NCI-H2227 (cell line): ENCODE measurements at regions not wholly inside any gene's neighbourhood (a gene's known extent, or its start where the extent isn't known, plus 50 kb on each side); places are given as distances from the start of the nearest gene placed in this dataset.
"Not testable (repeated sequence)": the region's sequence is repeated elsewhere in the genome, so short reads cannot be mapped to it uniquely, and the experiment has no call there.

Source experiments
- DNase-seq: peaks from one replicate; lab custom pipeline; 2025; ENCODE audit not compliant: unreplicated experiment; lab: John Stamatoyannopoulos, UW

- DNase-seq: not testable (repeated sequence)
Observed at GRCh38 chr3:13228169-13228568, 154.9 kb upstream of the IQSEC1 start.

DNA sequence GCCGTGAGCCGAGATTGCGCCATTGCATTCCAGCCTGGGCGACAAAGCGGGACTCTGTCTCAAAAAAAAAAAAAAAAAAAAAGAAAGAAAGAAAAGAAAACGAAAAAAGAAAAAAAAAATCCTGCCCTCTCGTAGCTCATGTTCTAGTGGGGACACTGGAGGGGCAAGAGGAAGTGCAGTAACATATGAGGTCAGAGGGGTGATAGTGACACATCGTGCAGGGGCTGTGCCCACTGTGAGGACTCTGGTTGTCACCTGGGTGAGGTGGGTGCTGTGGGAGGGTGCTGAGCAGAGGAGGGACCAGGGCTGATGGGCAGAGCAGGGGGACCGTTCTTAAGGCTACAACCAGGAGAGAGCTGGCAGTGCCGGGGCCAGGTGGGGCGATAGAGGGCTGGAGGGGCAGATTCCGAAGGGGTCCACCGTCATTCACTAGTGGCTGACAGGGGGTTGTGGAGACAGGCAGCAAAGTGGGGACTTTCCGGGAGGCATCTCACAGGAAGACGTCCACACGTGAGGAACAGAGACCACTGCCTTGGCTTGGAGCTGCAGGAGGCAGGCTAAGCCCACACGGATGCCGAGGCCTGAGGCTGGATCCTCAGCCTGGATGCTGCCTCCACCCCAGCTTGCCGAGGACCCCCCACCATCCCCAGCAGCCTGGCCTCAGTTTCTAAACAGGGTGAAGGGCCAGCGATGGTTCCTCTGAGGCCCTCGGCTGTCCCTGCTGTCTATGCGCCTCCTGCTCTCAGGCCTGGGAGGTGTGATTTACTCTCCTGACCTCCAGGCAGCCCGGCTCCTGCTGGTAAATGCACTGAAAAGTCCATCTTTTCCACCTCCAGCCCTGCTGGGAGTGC lies 154.3 kb upstream of the IQSEC1 start:
- DNase-seq: no peak

- DNase-seq: no peak
Observed at GRCh38 chr3:13224967-13225366, 151.7 kb upstream of the IQSEC1 start.

- no peak for DNase-seq
Observed at GRCh38 chr3:13223574-13224237, 150.5 kb upstream of the IQSEC1 start.

DNA sequence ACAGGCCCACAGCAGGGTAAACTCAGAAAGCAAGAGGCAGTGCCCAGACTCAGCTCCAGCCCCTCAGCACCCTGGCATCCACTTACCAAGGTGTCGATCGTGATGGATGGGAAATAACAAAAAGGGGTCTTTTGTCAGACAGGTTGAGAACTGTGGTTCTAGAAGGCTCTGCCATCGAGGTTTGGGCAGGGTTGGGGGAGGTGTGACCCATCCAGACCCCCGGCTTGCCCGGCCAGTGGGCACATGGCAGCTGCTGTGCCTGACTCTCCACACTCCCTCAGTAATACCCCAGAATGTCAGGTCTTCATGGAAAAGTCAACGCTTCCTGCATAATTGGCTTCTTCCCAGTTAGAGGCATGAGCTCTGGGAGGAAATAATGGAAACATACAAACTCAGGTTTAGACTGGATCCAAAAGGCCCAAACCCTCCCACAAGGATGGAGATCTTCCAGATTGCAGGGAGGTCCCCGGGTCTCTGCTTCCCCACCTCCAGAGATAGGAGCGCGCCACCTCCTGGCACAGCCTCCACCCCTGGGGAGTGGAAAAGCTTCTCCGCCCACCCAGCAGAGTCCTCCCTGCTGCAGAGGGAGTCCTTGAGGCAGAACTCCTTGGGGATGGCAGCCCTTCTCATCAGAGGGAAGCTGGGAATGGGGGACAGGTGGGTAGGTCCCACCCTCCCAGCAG lies 149.8 kb upstream of the IQSEC1 start:
- no peak for DNase-seq

DNA sequence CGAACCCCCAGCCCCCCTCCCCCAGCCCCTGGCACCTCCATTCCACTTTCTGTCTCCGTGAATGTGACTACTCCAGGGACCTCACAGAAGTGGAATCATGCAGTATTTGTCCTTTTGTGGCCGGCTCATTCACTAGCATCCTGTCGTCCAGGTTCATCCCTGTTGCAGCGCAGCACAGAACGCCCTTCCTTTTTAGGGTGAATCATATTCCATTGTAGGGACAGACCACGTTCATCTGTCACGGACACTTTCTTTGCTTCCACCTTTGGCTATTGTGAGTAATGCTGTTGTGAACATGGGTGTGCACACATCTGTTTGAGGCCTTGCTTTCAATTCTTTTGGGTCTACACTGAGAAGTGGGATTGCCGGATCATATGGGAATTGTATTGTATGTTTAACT lies 148.9 kb upstream of the IQSEC1 start:
- no peak for DNase-seq

- no peak for DNase-seq
Observed at GRCh38 chr3:13221491-13222061, 148.3 kb upstream of the IQSEC1 start.

DNA sequence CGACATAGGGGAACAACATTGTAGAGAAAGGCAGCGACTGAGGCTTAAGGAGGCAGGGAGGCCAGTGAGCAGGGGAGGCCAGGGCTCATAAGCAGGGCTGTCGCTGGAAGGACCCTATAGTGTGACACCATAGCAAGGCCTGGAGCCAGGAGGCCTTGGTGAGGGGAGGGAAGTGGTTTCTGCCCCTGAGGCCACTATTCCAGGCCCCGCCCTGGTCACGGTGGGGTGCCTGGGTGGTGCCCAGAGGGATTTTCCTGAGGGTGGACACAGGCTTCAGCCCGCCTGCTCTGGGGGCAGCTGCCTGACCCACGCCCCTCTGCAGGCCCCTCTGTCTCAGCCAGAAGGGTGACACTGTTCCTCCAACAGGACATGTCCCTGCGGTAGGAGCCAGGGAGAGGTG lies 147.8 kb upstream of the IQSEC1 start:
- DNase-seq: no peak

DNA sequence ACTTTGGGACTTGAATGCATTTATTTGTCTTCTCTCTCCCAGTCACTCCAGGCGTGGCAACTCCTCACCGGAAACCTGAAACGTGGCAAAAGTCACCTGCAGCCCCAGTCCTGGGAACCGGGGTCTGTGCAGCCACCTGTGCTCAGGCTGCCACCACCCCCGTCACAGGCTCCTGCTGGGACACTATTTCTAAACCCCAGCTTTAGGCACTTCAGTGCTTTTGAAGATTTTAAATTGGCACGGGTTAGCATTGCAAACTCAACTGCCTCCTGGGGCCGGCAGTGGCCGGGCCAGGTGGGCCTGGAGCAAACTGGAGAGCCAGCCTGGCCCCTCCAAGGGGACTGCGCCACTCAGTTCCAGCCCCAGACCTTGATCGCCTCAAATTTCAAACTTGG lies 146.7 kb upstream of the IQSEC1 start:
- DNase-seq: no peak

DNA sequence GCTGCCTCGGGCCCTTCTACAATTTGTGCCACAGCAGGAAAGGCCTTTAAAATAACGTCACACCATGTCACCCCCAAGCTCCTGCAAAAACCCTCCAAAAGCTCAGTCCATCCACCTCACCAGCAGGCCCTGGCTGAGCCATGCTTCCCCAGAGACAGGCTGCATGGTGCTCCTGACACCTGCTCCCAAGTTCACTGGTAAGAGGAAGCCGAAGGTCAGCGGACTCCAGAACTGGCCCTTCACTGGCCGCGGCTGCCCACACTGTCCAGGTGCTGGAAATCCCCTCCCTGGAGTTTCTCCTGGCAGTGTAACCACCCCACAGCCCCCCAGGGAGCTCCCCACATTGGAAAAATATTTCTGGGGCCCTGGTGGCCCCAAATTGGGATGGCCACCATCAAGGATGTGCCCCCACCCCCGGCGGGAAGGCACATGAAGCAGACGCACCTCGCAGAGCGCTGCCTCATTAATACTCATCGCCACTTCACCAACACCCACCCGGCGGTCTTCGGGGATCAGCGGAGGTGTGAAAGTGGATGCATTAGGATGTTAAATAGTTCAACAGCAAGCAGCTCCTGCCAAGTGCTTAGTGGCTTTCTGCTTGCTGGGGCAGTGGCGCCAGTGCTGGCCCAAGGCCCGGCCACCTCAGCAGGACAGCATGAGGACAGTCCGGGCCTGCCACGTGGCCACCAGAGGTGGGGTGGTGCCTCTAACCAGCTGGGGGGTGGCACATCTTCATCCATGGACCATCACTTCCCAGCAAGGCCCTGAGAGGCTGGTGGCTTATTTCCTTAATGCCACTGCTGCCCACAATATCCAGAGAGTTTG lies 146.1 kb upstream of the IQSEC1 start:
- no peak for DNase-seq

GRCh38 chr3:13218541-13218908 lies 145.3 kb upstream of the IQSEC1 start:
- no peak for DNase-seq

DNA sequence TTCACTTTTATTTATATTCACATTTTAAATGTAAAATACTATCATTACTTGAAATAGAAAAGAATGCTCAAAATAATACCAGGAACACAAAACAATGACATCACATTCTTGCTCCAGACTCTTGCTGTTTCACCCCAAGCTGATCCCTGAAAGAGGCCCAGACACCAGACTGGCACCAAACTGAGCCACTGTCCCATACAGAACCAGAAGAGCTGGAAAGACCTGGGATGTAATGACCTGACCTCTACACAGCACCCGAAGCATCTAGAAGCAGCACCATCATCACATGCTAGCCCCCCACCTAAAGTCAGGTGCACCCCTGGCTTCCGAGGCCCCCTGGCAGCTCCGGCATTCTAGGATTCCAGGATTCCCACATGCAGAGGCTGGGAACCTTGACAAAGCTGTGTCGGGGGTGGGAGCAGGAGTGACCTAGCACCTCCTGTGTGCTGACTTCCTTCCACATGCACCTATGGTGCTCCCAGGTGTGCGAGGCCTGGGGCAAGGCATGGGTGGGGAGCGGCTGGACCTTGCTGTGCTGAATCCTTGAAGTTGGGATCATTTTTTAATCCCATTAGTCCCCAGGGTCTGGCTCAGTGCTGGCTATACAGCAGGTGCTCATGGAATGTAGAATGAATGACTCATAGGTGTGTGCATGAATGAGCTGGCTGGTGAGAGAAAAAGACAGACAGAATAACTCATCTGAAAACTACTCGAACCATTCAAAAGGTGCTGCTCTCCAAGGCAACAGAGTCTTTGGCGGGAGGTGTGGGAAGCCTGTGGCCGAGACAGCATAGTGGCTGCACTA lies 144.7 kb upstream of the IQSEC1 start:
- DNase-seq: no peak

- DNase-seq: no peak
Observed at GRCh38 chr3:13217253-13217652, 144.0 kb upstream of the IQSEC1 start.

GRCh38 chr3:13215940-13216546 lies 142.8 kb upstream of the IQSEC1 start:
- DNase-seq: no peak

- no peak for DNase-seq
Observed at GRCh38 chr3:13214847-13215472, 141.7 kb upstream of the IQSEC1 start.

DNA sequence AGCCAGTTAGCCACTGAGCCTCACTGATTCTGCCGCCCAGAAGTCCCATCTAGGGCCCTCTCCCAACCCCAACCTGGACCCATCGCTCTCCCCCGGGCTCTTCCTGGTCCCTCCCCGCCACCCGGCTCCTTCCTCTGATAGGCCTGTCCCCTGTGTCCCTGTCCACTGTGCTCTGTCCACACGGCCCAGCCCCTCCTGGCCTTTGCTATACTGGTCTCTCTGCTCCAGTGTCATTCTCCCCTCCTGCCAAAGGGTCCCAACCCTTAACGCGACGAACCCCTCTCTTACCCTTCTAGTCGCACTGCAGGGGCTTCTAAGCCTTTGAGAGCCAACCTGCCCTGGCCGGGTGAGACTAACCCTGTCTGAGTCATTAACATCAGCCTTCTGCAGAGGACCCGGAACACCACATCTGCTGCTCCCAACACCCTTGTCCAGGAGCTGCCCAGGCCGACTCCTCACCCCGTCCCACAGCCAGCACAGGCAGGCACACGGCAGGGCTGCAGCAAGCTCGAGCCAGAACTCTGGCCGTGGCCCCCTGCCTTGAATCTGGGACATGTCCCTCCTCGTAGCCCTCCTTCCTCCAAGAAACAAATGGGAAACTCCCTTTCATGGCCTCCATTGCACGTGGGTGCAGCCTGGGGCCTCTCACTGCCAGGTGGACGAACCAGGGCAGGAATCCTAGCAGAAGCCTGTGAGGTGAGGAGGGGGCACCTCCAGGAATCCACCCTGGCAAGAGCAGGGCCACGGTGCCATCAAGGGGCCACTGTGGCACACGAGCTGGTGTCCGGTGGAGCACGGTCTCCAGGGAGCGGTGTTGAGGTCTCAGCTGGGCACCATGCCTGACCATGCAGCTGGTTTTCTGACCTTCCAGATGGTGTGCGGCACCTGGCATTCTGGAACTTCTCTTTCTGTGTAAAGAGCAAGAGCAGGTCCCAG lies 140.9 kb upstream of the IQSEC1 start:
- no peak for DNase-seq

DNA sequence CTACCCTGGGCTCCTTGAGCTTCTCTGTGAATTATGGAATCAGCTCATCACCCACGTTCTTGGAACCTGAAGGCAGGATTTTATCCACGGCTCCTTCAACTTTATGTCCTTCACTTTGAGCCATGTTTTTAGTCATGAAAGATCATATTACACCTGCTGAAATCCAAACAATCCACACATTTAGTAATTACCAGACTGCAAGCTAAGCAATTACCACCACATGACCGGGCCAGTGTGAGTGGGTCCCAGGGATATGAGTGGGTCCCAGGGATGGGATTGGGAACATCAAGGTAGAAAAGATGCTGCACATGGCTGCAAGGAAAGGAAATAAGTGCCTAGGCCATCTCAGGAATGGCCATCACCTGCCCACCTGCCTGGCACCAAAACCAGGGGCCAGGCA lies 140.3 kb upstream of the IQSEC1 start:
- DNase-seq: no peak

- DNase-seq: no peak
Observed at GRCh38 chr3:13211605-13212210, 138.5 kb upstream of the IQSEC1 start.
